HG03439 (cell line): ENCODE measurements at regions not wholly inside any gene's neighbourhood (a gene's known extent, or its start where the extent isn't known, plus 50 kb on each side); places are given as distances from the start of the nearest gene placed in this dataset.
"Not testable (repeated sequence)": the region's sequence is repeated elsewhere in the genome, so short reads cannot be mapped to it uniquely, and the experiment has no call there.

Experiments
- ATAC-seq: cut with Tn5 transposase; IDR thresholded peaks from one replicate; pipeline ENCODE4 v1.9.1; 2021; ENCODE audit warnings: mild to moderate bottlenecking, moderate library complexity; ENCODE audit not compliant: unreplicated experiment

DNA sequence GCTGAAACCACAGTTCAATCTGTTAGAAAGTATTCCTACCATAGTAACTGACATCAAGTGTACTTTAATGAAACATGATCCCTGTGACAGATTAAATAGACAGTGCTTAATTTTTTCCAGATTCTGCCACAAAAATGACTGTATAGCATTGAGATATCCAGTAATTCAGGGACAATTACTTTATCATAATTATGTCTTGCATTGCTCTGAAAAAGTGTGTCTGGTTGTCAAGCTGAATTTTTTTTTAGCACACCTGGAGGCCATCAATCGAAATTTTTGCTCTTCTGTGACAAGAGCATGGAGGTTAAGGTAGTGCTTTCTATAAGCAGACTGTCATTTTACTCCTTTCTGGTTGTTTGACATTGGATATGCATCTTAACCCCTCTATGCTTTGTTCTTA, 1083.8 kb upstream of the NRXN1 start:
- ATAC-seq: no peak

DNA sequence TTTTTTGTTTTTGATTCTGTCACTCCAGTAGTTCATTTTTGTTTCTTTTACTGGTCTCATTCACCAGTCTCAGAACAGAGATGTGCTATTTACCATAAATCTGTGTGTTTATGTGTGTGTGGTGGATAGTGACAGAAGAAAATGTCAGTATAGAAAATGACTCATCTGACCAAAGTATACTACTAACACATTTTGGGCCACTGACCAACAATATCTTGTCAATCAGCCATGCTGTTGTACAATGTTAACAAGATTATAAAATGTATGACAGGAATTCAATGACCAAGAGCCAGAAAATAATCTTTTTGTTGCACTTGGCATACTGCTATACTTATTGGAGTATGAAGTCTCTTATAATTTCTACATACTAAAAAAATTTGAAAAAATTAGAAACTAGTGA, 1081.4 kb upstream of the NRXN1 start:
- no peak for ATAC-seq

DNA sequence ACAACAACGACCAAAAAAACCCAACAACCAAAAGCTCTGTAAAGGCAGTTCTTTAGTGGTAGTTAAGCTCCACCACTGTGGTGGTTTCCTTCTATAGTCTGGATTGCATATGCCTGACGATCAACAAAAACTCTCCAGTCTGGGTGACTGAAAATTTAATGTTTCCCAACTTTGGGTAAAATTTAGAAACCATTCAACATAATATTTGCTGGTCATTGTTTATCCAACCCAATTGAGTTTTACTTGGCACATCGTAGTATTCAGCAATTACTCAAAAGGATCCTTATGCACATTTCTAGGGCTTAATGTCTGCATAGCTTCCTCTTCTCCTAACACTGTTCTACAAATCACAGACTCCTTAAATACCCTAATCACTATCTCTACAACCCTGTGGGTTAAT, 1080.2 kb upstream of the NRXN1 start:
- ATAC-seq: no peak

DNA sequence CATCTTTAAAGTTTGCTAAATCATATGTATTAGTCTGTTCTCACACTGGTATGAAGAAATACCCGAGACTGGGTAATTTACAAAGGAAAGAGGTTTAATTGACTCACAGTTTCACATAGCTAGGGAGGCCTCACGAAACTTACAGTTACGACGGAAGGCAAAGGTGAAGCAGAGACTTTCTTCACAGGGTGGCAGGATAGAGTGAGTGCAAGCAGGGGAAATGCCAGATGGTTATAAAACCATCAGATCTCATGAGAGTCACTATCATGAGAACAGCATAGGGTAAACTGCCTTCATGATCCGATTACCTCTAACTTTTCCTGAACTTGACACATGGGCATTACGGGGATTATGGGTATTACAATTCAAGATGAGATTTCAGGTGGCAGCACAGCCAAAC, 1075.2 kb upstream of the NRXN1 start:
- ATAC-seq: no peak

DNA sequence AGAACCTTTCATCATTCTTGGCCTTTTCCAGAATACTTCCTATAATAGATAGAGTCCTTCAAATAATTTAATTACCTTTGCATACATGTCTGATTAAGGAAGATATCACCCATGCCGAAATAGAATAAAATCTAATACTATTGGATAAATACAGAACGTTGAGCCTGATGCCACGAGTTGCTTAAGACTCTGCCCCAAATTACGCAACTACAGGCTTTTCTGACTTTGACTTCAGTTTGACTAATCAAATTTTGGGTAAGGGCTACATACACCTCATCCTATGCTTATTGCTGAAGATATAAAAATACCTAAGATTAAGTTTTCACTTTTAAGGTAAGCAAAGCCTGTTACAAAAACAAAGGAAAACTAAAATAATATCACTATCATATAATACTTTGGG, 1065.1 kb upstream of the NRXN1 start:
- ATAC-seq: no peak

DNA sequence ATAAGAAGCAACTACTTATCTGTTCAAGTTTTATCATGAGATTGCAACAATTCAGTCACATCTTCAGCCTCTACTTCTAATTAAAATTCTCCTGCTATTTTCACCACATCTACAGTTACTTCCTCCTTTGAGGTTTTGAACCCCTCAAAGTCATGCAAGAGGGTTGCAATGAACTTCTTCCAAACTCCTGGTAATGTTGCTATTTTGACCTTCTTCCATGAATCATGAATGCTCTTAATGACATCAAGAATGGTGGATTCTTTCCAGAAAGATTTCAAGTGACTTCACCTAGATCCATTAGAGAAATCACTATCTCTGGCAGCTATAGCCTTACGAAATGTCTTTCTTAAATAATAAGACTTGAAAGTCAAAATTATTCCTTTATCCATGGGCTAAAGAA, 1052.8 kb upstream of the NRXN1 start:
- ATAC-seq: no peak

DNA sequence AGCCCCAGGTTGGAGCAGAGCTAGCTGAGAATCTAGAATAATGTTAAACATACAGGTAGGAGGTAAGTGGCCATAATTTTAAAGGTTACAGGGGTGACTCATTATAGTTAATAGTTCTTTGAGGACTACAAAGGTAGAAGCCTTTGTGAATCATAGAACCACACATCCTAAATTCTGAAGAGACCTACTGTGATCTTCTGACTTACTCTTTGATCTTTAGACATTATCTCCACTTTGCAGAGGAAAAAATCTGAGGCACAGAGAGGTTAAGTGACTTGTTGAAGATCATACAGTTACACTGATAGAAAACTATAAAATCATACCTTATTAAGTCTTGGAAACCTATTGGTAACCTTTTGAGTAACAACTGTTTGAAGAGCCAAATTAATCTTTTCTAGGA, 1051.3 kb upstream of the NRXN1 start:
- ATAC-seq: no peak

DNA sequence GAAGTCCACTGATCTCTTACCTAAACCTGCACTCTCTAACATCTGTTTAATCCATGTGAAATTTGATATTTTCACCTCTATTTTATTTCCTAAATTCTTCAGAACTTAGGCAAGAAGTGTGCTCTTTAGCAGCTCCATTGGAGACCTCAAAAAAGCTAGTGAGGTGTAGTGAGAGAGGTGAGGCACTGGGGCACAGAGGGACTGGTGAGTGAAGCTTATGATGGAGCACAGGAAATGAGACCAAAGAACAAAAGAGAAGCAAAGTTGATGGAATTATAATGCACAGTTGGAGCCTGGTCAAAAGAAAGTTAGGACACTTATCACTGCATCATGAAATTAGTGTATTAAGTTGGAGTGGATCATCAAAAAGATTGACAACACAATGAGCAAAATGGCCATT, 1050.7 kb upstream of the NRXN1 start:
- no peak for ATAC-seq

DNA sequence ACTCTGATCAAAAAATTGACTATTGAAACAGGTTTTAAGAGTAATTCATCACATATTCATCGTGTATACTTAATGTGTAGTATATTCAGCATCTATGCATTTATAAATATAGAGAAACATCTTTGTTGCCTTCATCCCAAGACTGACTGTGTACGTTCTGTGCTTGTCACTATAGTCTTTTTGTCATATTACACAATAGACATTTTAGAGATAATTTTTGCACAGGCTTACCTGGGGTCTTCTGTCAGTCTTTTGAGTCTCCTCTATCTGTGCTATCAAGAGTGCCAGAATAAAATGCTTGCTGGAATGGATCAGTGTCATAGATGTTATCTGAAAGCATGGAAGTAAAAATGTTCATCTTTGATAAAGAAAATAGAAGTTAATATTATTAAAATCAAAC, 1047.7 kb upstream of the NRXN1 start:
- ATAC-seq: no peak

DNA sequence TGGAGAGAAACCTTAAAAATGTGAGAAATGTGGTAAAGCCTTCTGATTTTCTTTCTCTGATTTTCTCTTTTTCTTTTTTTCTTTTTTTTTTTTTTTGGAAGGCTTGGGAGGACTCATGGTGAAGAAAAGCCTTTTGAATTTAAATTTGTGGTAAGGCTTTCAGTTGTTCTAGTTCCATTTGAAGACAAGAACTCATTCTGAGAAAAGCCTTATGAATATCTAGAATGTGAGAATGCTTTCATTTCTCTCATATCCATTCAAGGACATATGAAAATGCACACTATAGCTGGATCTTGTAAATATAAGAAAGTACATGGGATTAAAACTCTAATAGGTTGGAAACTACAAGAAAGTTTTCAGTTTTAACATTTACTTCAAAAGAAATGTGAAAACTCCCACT, 1045.2 kb upstream of the NRXN1 start:
- ATAC-seq: no peak

DNA sequence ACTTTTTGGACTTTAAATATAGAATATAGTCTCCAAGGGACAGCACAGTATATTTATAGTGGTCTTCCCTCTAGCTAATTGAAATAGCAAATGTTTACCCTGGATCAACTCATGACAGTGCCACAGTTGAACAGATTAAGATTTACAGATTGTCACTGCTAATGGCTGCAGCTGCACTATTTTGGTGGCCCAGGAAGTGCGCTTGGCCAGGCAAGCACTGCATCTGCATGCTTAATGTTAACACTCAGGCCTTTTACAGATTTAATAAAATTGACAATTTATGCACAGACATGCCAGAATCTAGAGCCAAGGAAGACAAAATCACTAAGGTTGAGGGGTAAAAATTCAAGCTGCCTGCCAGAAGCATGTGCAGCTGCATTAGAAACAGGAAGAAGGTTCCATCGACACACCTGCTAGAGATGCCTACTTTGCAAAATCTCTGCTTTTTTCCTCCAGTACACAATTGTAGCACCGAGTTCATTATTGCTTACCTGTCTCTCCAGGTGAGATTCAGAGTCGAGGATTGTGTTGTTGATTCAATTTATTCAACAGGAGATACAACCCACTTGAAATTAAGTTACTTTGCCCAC, 1042.3 kb upstream of the NRXN1 start:
- no peak for ATAC-seq

DNA sequence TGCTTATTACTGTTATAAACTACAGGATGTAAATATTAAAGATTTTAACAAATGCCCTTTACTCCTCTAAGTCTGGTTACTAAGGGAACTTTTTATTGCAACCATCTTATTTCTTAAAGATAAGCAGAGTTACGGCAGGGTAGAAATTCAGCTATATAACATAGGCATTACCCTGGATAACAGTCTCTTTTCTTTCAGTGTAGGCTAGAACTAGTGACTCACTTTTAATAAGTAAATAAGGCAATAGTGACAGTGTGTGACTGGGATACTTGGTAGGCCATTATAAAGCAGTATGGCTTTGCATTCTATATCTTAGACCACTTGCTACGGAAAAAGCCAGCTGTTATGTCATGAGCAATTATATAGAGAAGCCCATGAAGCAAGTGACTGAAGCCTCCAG, 1041.0 kb upstream of the NRXN1 start:
- no peak for ATAC-seq

DNA sequence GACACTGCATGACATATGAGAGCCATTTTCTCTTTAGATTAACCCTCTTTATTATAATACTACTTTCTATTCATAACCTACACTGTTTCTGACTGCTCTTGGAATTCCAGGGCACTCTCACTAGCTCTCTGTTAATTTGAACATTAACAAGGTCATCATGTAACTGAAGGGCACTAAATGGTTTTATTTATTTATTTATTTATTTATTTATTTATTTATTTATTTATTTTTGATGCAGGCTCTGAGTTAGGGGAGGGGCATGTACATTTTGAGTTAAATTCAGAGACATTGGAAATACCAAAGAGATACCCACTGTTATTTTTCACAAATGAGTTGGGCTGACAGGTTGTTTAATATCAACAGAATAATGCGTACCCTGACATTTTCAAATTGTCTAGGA, 1038.7 kb upstream of the NRXN1 start:
- ATAC-seq: no peak

DNA sequence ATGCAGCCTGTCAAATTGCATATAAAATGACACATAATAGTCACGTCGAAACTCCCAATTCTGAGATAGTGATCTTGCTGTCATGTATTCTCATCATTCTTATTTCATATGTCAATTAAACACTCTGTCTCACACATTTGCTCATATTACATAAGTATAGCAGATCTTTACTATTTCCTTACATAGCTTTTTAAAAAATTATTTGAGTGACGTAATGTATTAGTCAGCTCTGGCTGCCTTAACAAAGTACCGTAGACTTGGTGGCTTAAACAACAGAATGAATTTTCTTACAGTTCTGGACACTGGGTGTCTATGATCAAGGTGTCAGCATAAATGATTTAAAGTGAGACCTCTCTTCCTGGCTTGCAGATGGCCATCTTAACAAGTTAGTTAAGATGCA, 1032.3 kb upstream of the NRXN1 start:
- no peak for ATAC-seq

DNA sequence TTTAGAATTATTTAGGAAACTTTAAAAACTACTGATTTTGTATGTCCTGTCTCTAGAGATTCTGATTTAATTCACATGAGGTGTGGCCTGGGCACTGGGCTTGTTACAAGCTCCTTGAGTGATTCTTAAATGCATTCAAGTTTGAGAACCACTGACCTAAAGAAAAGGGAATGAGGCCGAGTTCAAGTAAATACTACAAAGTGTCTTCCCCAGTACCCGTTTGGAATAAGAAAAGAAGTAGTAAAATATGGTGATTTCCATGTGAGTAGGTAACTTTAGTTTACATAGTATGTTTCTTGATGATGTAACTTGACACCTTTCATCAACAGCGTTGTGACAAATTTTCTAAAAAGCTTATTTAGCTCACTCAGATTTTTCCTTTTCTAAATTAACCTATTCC, 1022.9 kb upstream of the NRXN1 start:
- ATAC-seq: no peak

DNA sequence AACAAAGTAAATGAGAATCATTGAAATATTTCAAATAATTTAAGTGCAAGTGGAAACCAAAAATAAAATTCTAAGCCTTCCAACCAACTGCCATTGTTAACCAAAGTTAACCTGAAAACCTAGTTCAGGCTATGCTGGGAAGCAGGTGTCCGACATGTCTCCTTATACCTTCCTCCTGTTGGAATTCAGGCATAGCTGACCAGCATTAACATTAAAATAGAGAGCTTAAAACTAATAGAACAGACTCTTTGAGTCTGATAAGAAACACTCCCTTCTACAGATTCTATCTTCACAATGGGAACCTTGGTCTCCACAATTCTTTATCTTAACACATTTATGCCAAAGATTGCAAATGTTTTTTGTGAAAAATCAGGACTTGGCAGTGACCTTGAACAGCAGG, 1004.9 kb upstream of the NRXN1 start:
- no peak for ATAC-seq

DNA sequence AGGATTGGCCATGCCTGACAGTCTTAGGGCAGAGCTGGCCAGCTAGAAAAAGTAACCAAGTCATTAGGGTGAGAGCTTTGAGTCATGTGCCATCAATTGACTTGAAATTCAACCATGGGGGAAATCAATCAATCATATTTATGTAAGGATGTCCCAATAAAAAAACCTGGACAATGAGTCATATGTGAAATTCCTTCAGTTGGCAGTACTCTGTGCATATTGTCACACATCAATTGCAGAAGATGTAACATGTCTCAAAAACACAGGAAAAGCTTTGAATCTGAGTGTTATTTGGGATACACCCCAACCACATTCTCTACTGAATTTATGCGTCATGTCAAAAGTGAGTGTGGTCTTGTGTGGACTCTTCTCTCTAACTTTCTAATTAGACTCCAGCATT, 1004.1 kb upstream of the NRXN1 start:
- ATAC-seq: no peak

DNA sequence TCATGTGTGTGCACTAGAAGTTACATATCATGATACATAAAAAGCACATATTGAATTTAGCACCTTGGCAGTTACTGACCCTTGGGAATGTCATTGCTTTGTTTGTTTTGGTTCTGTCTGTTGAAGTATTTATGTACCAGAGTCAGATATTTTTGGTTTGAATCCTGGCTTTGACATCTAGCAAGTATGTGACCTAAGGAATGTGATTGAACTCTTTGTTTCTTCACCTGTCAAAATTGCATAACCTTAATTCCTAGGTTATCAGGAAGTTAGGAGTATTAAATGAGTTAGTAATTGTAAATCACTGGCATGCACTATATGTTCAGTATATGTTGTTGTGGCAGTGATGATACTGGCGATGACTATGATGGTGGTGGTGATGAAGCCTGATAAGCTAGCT, 1003.5 kb upstream of the NRXN1 start:
- ATAC-seq: no peak

DNA sequence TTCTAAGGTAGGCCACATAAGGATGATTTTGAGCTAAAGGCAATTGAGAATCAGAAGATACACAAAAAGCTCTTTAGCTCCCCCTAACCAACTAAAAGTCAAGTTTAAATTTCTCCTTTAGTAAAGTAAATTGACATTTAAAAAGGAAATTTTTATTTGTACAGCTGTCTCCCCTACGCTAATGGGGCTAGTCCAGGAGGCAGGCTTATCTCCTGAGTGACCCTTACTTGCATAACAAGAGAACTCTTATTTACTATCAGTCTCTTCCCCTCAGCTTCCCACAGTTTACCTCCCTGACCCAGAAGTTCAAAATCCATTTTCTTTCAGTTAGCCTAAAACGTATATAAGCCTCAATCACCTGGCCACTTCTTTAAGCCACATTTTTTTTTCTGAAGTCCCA, 1002.8 kb upstream of the NRXN1 start:
- no peak for ATAC-seq

DNA sequence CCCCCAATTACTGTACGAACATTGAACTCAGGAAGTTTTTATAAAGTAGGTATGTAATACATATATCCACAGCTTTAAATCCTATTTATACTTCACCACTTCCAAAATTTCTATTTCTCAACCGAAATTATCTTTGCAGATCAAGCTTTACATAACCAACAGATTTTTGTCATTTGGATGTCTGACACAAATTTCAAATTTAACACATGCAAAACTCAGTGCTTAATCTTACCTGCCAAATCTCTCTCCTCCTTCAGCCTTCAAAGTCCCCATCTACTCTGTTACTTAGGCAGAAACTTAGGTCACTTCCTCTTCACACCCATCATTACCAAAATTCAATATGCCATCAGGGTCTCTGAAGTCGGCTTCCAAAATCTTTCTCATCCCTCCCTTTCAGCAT, 990.1 kb upstream of the NRXN1 start:
- ATAC-seq: no peak

DNA sequence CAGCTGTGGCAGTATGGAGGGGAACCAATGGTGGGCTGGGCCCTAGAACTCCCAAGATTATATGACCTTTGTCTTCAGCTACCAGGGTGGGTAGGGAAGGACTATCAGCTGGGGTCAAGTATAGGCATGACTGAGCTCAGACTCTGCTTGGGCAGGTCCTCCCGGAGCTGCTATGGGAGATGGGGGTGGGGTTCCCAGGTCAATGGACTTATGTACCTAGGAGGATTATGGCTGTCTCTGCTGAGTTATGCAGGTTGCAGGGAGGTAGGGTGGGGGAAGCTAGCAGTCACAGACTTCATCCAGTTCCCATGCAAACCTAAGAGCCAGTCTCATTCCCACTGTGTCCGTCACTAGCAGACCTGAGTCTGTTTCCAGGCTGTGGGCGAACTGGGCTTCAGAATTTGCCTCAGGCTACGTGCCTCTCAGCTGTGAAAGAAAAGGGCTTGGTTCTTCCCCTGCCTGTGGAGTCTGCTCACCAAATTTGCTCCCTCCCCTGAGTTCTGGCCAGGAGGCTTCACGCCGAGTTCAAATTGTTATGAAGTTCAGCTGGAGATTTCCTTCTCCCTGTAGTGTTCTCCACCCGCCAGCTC, 985.8 kb upstream of the NRXN1 start:
- no peak for ATAC-seq

DNA sequence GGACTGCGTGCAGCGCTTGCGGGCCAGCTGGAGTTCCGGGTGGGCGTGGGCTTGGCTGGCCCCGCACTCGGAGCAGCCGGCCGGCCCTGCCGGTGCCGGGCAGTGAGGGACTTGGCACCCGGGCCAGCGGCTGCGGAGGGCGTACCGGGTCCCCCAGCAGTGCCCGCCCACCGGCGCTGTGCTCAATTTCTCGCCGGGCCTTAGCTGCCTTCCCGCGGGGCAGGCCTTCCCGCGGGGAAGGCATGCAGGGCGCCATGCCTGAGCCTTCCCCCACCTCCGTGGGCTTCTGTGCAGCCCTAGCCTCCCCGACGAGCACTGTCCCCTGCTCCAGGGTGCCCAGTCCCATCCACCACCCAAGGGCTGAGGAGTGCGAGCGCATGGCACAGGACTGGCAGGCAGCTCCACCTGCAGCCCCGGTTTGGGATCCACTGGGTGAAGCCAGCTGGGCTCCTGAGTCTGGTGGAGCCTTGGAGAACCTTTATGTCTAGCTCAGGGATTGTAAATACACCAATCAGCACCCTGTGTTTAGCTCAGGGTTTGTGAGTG, 975.0 kb upstream of the NRXN1 start:
- not testable (repeated sequence) for ATAC-seq
